ENCODE measurements at regions not wholly inside any gene's neighbourhood (a gene's known extent, or its start where the extent isn't known, plus 50 kb on each side); places are given as distances from the start of the nearest gene placed in this dataset.

DNA sequence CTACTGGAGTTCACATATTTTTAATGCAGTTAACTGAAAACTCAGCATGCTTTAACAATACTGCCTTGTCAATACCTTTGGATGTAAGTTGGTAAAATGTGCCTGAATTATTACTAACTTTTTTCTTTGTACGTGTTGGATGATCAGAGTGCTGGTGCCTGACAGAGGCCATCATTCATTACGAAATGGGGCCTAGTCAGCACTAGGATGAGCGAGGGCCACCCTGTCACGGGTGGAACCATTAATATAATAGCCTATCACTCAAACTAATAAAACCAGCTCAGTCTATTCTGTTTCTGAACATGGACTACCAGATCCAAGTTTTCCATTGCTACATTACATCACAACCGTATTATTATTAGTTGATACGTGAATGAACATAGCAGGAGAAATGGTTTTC is 501.7 kb upstream of the TENM3 start:
- no peak overlapping the region for H3K4me2 ChIP-seq (ENCODE audit: low read length)

DNA sequence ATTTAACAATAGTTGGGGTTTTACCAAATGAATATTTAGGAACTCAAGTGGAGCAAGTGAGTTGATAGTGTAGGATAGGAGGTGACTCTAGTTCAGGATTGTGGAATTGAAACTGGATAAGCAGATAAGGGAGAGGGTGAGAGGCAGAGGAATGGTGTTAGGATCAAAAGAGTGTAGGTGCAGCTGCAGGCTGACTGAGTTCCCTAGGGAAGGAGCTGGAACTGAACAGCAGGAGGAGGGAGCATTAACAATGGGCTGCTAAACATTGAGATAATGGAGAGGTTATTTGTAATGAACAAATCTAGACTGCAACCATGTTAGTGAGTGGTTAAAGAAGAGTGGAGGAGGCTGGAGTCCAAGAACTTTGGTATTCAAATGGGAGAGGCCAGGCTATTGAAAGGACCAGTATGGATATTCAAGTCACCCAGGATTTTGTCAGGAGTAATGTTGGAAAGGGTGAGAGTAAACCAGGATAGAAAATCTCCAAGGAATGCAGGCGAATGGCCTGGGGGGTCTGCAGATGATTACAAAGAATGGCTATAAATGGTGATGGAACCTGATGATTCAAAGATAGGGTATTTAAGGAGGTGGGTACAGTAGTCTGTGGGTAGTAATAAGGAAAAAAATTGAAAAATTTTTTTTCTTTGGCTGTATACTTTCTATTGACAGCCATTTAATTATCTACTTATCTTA is 497.1 kb upstream of the TENM3 start:
- DNase-seq, result peak; percentile 13 to 37

More for the DNA sequence above, 501.7 kb upstream of the TENM3 start:
- Histone ChIP-seq H3K4me3 (ENCODE audit: low read depth, low read length) (no peak overlapping the region), H3K79me2 (ENCODE audit: control insufficient read depth, insufficient read depth, low read length, poor library complexity) (no peaks in the 10 kb centered on the region), H4K91ac (ENCODE audit: low read depth, low read length) (no peak overlapping the region), H2AFZ (ENCODE audit: insufficient read depth, low read length, poor library complexity) (no peak overlapping the region), H3K4ac (ENCODE audit: low read depth, low read length) (no peak overlapping the region), H3K36me3 (ENCODE audit: control insufficient read depth in 1 of 2, insufficient read depth in 2 of 2, low read length in 2 of 2) (no peaks in the 10 kb centered on the region), H3K9ac (ENCODE audit: low read length) (no peak overlapping the region), H2AK5ac (ENCODE audit: low read length) (no peak overlapping the region), H3K27me3 (ENCODE audit: insufficient read depth, low read length) (no peaks in the 10 kb centered on the region), H3K27ac (ENCODE audit: low read depth, low read length) (no peak overlapping the region), H3K9me3 (ENCODE audit: insufficient read depth, low read depth, low read length) (no peaks in the 10 kb centered on the region), H4K12ac (ENCODE audit: low read depth, low read length) (no peak overlapping the region), H3K14ac (ENCODE audit: low read length) (no peak overlapping the region), H3K23ac (ENCODE audit: low read length) (no peak overlapping the region), H4K8ac (ENCODE audit: low read depth, low read length) (no peak overlapping the region), H2BK12ac (ENCODE audit: low read length) (no peak overlapping the region), H3K79me1 (ENCODE audit: low read length) (no peaks in the 10 kb centered on the region), H3K4me1 (ENCODE audit: control insufficient read depth in 1 of 2, insufficient read depth in 2 of 2, low read length in 2 of 2) (no peaks in the 10 kb centered on the region), H3K18ac (ENCODE audit: low read length) (no peak overlapping the region), H2BK120ac (ENCODE audit: insufficient read depth, low read length, poor library complexity) (no peak overlapping the region), H2BK5ac (ENCODE audit: low read depth, low read length, poor library complexity) (no peak overlapping the region)
- no peak for DNase-seq
- WGBS (ENCODE audit: extremely low coverage, insufficient coverage, insufficient read length), result no CpG with 5 or more reads among the region's 6 CpGs

DNA sequence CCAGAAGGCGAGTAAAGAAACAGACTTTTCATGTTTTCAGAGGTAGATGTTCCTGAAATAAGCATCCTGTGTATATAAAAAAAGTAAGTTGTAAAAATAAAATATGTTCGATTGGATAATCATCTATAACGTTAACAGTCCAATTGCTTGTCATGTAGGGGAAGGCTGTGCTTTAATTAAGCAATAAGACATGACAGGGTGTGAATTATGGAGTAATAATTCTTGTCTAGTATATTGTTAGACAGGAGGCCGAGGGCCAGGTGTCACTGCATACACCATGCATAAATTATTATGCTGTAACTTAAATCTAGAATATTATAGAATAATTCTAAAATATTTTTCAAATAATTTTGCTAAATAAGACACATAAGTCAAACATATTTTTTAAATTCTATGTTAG is 494.6 kb upstream of the TENM3 start:
- H2BK12ac ChIP-seq (ENCODE audit: low read length), result no peak overlapping the region
- H3K36me3 ChIP-seq (ENCODE audit: control insufficient read depth in 1 of 2, insufficient read depth in 2 of 2, low read length in 2 of 2), result no peaks in the 10 kb centered on the region
- no peak overlapping the region for H3K4me3 ChIP-seq (ENCODE audit: low read depth, low read length)
- no peak overlapping the region for H3K4me2 ChIP-seq (ENCODE audit: low read length)
- no peak overlapping the region for H3K23ac ChIP-seq (ENCODE audit: low read length)
- no peak overlapping the region for H3K4ac ChIP-seq (ENCODE audit: low read depth, low read length)
- no peaks in the 10 kb centered on the region for H3K27me3 ChIP-seq (ENCODE audit: insufficient read depth, low read length)
- no peak overlapping the region for H4K12ac ChIP-seq (ENCODE audit: low read depth, low read length)
- no peak for DNase-seq
- no peak overlapping the region for H2BK120ac ChIP-seq (ENCODE audit: insufficient read depth, low read length, poor library complexity)
- H2AFZ ChIP-seq (ENCODE audit: insufficient read depth, low read length, poor library complexity), result no peak overlapping the region
- no peak overlapping the region for H4K91ac ChIP-seq (ENCODE audit: low read depth, low read length)
- H2BK5ac ChIP-seq (ENCODE audit: low read depth, low read length, poor library complexity), result no peak overlapping the region
- H2AK5ac ChIP-seq (ENCODE audit: low read length), result no peak overlapping the region
- no peak overlapping the region for H4K8ac ChIP-seq (ENCODE audit: low read depth, low read length)
- H3K18ac ChIP-seq (ENCODE audit: low read length), result no peak overlapping the region
- no peaks in the 10 kb centered on the region for H3K4me1 ChIP-seq (ENCODE audit: control insufficient read depth in 1 of 2, insufficient read depth in 2 of 2, low read length in 2 of 2)
- no peaks in the 10 kb centered on the region for H3K79me1 ChIP-seq (ENCODE audit: low read length)
- no peak overlapping the region for H3K27ac ChIP-seq (ENCODE audit: low read depth, low read length)
- H3K9me3 ChIP-seq (ENCODE audit: insufficient read depth, low read depth, low read length), result no peaks in the 10 kb centered on the region
- no peaks in the 10 kb centered on the region for H3K79me2 ChIP-seq (ENCODE audit: control insufficient read depth, insufficient read depth, low read length, poor library complexity)
- WGBS (ENCODE audit: extremely low coverage, insufficient coverage, insufficient read length), result no CpG with 5 or more reads among the region's 4 CpGs
- no peak overlapping the region for H3K9ac ChIP-seq (ENCODE audit: low read length)
- no peak overlapping the region for H3K14ac ChIP-seq (ENCODE audit: low read length)

More for the DNA sequence above, 497.1 kb upstream of the TENM3 start:
- Histone ChIP-seq H3K36me3 (ENCODE audit: control insufficient read depth in 1 of 2, insufficient read depth in 2 of 2, low read length in 2 of 2) (no peaks in the 10 kb centered on the region), H3K4me1 (ENCODE audit: control insufficient read depth in 1 of 2, insufficient read depth in 2 of 2, low read length in 2 of 2) (no peaks in the 10 kb centered on the region), H4K91ac (ENCODE audit: low read depth, low read length) (no peak overlapping the region), H4K12ac (ENCODE audit: low read depth, low read length) (no peak overlapping the region), H2BK5ac (ENCODE audit: low read depth, low read length, poor library complexity) (no peak overlapping the region), H3K27me3 (ENCODE audit: insufficient read depth, low read length) (no peaks in the 10 kb centered on the region), H2AK5ac (ENCODE audit: low read length) (no peak overlapping the region), H3K4ac (ENCODE audit: low read depth, low read length) (no peak overlapping the region), H3K79me2 (ENCODE audit: control insufficient read depth, insufficient read depth, low read length, poor library complexity) (no peaks in the 10 kb centered on the region), H3K23ac (ENCODE audit: low read length) (no peak overlapping the region), H3K27ac (ENCODE audit: low read depth, low read length) (no peak overlapping the region), H4K8ac (ENCODE audit: low read depth, low read length) (no peak overlapping the region), H3K79me1 (ENCODE audit: low read length) (no peaks in the 10 kb centered on the region), H2BK12ac (ENCODE audit: low read length) (no peak overlapping the region), H3K18ac (ENCODE audit: low read length) (no peak overlapping the region), H3K9ac (ENCODE audit: low read length) (no peak overlapping the region), H2BK120ac (ENCODE audit: insufficient read depth, low read length, poor library complexity) (no peak overlapping the region), H3K14ac (ENCODE audit: low read length) (no peak overlapping the region), H2AFZ (ENCODE audit: insufficient read depth, low read length, poor library complexity) (no peak overlapping the region), H3K9me3 (ENCODE audit: insufficient read depth, low read depth, low read length) (no peaks in the 10 kb centered on the region), H3K4me2 (ENCODE audit: low read length) (peak overlapping the region; percentile 8), H3K4me3 (ENCODE audit: low read depth, low read length) (no peak overlapping the region)
- WGBS (ENCODE audit: extremely low coverage, insufficient coverage, insufficient read length), result no CpG with 5 or more reads among the region's 1 CpG

- Histone ChIP-seq H3K79me2 (ENCODE audit: control insufficient read depth, insufficient read depth, low read length, poor library complexity) (no peaks in the 10 kb centered on the region), H2BK12ac (ENCODE audit: low read length) (no peak overlapping the region), H3K4me2 (ENCODE audit: low read length) (no peak overlapping the region), H3K36me3 (ENCODE audit: control insufficient read depth in 1 of 2, insufficient read depth in 2 of 2, low read length in 2 of 2) (no peaks in the 10 kb centered on the region), H4K12ac (ENCODE audit: low read depth, low read length) (no peak overlapping the region), H3K79me1 (ENCODE audit: low read length) (no peaks in the 10 kb centered on the region), H3K27ac (ENCODE audit: low read depth, low read length) (no peak overlapping the region), H3K14ac (ENCODE audit: low read length) (no peak overlapping the region), H3K4me1 (ENCODE audit: control insufficient read depth in 1 of 2, insufficient read depth in 2 of 2, low read length in 2 of 2) (peaks cover 0 to 2% of the 10 kb centered on the region in 2 experiments), H2BK5ac (ENCODE audit: low read depth, low read length, poor library complexity) (no peak overlapping the region), H3K4me3 (ENCODE audit: low read depth, low read length) (no peak overlapping the region), H3K23ac (ENCODE audit: low read length) (no peak overlapping the region), H3K27me3 (ENCODE audit: insufficient read depth, low read length) (no peaks in the 10 kb centered on the region), H3K4ac (ENCODE audit: low read depth, low read length) (no peak overlapping the region), H2AK5ac (ENCODE audit: low read length) (no peak overlapping the region), H3K9me3 (ENCODE audit: insufficient read depth, low read depth, low read length) (no peaks in the 10 kb centered on the region), H3K18ac (ENCODE audit: low read length) (no peak overlapping the region), H2AFZ (ENCODE audit: insufficient read depth, low read length, poor library complexity) (no peak overlapping the region), H3K9ac (ENCODE audit: low read length) (no peak overlapping the region), H2BK120ac (ENCODE audit: insufficient read depth, low read length, poor library complexity) (no peak overlapping the region), H4K8ac (ENCODE audit: low read depth, low read length) (no peak overlapping the region), H4K91ac (ENCODE audit: low read depth, low read length) (no peak overlapping the region)
- no CpG with 5 or more reads among the region's 6 CpGs for WGBS (ENCODE audit: extremely low coverage, insufficient coverage, insufficient read length)
- no peak for DNase-seq
Observed at GRCh38 chr4:181752516-181752915, 490.7 kb upstream of the TENM3 start.
